IMR-90 (cell line): ENCODE measurements at regions not wholly inside any gene's neighbourhood (a gene's known extent, or its start where the extent isn't known, plus 50 kb on each side); places are given as distances from the start of the nearest gene placed in this dataset.

Experiments used
- ATAC-seq: fragments of 200-7000 bp; cut with Tn5 transposase; 2 replicates; pipeline ENCODE4 v1.9.1; 2020; ENCODE audit warnings: low read depth, mild to moderate bottlenecking, moderate library complexity
- BruUV-seq: library from RNA; stranded (reverse); fragments of 400-500 nt; replicated peaks from 2 replicates; lab custom pipeline; 2021; lab: Mats Ljungman, UMichigan
- CTCF ChIA-PET: fragments of 300-600 bp; formaldehyde crosslinking; extraction: SDS; loops from one replicate; lab custom pipeline; 2021; ENCODE audit warnings: antibody characterized with exemption; lab: Yijun Ruan, JAX
- POLR2A ChIA-PET: fragments of 300-600 bp; sonication (Branson Sonifier 250); formaldehyde crosslinking; loops from one replicate; lab custom pipeline; 2022; ENCODE audit warnings: antibody characterized with exemption; ENCODE audit not compliant: unreplicated experiment; lab: Charles Lee
- DNase-seq: peaks from one replicate; pipeline ENCODE4 v3.0.0; 2013
- H2AFZ ChIP-seq: replicated peaks from 2 replicates; pipeline ENCODE3; 2013; ENCODE audit warnings: low read length, mild to moderate bottlenecking; ENCODE audit not compliant: poor library complexity
- H2AK5ac ChIP-seq: 2 replicates; pipeline ENCODE4 v1.6.1; 2013; ENCODE audit warnings: low read depth, low read length, inconsistent platforms
- H2AK9ac ChIP-seq: replicated peaks from 2 replicates; pipeline ENCODE3; 2013; ENCODE audit warnings: mild to moderate bottlenecking, low read depth, low read length, moderate library complexity; ENCODE audit not compliant: poor library complexity
- H2BK120ac ChIP-seq: 2 replicates; pipeline ENCODE4 v1.6.1; 2013; ENCODE audit warnings: low read depth, low read length, inconsistent platforms
- H2BK15ac ChIP-seq: 3 replicates; pipeline ENCODE4 v1.6.1; 2013; ENCODE audit warnings: low read depth, low read length, inconsistent platforms
- H2BK20ac ChIP-seq: 2 replicates; pipeline ENCODE4 v1.6.1; 2013; ENCODE audit warnings: low read depth, mild to moderate bottlenecking, inconsistent platforms, low read length, moderate library complexity
- H2BK5ac ChIP-seq: 2 replicates; pipeline ENCODE4 v1.6.1; 2013; ENCODE audit warnings: mild to moderate bottlenecking, low read depth, low read length, inconsistent platforms; ENCODE audit not compliant: poor library complexity, severe bottlenecking
- H3K14ac ChIP-seq: replicated peaks from 2 replicates; pipeline ENCODE4 v1.6.1; 2013; ENCODE audit warnings: low read depth, low read length, inconsistent platforms
- H3K18ac ChIP-seq: 2 replicates; pipeline ENCODE4 v1.6.1; 2013; ENCODE audit warnings: low read depth, low read length, control low read depth
- H3K23ac ChIP-seq: 2 replicates; pipeline ENCODE4 v1.6.1; 2013; ENCODE audit warnings: low read depth, low read length, inconsistent platforms
- H3K27ac ChIP-seq: 2 replicates; pipeline ENCODE4 v1.5.1; 2013; ENCODE audit warnings: mild to moderate bottlenecking, control low read depth, low read length; ENCODE audit not compliant: insufficient read depth
- H3K27me3 ChIP-seq: 2 replicates; pipeline ENCODE4 v1.6.1; 2013; ENCODE audit warnings: low read length; ENCODE audit not compliant: control insufficient read depth, insufficient read depth
- H3K36me3 ChIP-seq: 2 replicates; pipeline ENCODE4 v1.6.1; 2013; ENCODE audit warnings: low read length, mixed read lengths; ENCODE audit not compliant: control insufficient read depth, insufficient read depth
- H3K4ac ChIP-seq: 2 replicates; pipeline ENCODE4 v1.6.1; 2013; ENCODE audit warnings: low read depth, low read length, inconsistent platforms
- H3K4me1 ChIP-seq: 2 replicates; pipeline ENCODE4 v1.6.1; 2013; ENCODE audit warnings: low read length, mixed read lengths; ENCODE audit not compliant: control insufficient read depth, insufficient read depth
- H3K4me2 ChIP-seq: 2 replicates; pipeline ENCODE4 v1.6.1; 2013; ENCODE audit warnings: low read depth, mild to moderate bottlenecking, control low read depth, low read length, moderate library complexity
- H3K4me3 ChIP-seq: 2 replicates; pipeline ENCODE4 v1.5.1; 2013; ENCODE audit warnings: low read depth, mild to moderate bottlenecking, control low read depth, low read length, moderate library complexity; ENCODE audit not compliant: insufficient read depth
- H3K56ac ChIP-seq: 2 replicates; pipeline ENCODE4 v1.6.1; 2013; ENCODE audit warnings: low read length, inconsistent platforms; ENCODE audit not compliant: insufficient read depth; ENCODE audit errors: extremely low read depth
- H3K79me1 ChIP-seq, 2 experiments: 2 replicates each; pipeline ENCODE4 v1.6.1; 2013; ENCODE audit warnings: low read length in 2 of 2, inconsistent platforms in 1 of 2, low read depth in 1 of 2
- H3K9ac ChIP-seq: 2 replicates; pipeline ENCODE4 v1.6.1; 2013; ENCODE audit warnings: low read depth, low read length, control low read depth
- H3K9me1 ChIP-seq: 2 replicates; pipeline ENCODE4 v1.6.1; 2013; ENCODE audit warnings: low read length, inconsistent platforms; ENCODE audit not compliant: insufficient read depth
- H3K9me3 ChIP-seq: 2 replicates; pipeline ENCODE4 v1.6.1; 2013; ENCODE audit warnings: low read length; ENCODE audit not compliant: control insufficient read depth, insufficient read depth
- H4K20me1 ChIP-seq: 2 replicates; pipeline ENCODE4 v1.6.1; 2013; ENCODE audit warnings: low read length, inconsistent platforms; ENCODE audit not compliant: insufficient read depth
- H4K5ac ChIP-seq: 2 replicates; pipeline ENCODE4 v1.6.1; 2013; ENCODE audit warnings: mild to moderate bottlenecking, low read depth, low read length, control low read depth
- H4K8ac ChIP-seq, 2 experiments: 2 replicates each; pipeline ENCODE4 v1.6.1; 2013; ENCODE audit warnings: low read depth in 2 of 2, low read length in 2 of 2, control low read depth in 1 of 2, inconsistent platforms in 1 of 2
- H4K91ac ChIP-seq: 2 replicates; pipeline ENCODE4 v1.6.1; 2013; ENCODE audit warnings: low read depth, low read length, inconsistent platforms; ENCODE audit not compliant: insufficient read depth
- BHLHE40 ChIP-seq: fragments of 150-350 bp; IDR thresholded peaks from 2 replicates; pipeline ENCODE4 v1.6.1; 2016; ENCODE audit warnings: mild to moderate bottlenecking, low read depth, low read length
- CEBPB ChIP-seq: IDR thresholded peaks from 2 replicates; pipeline ENCODE4 v1.6.1; 2012; ENCODE audit warnings: low read depth, low read length, improper control_type of control experiment
- CHD1 ChIP-seq: IDR thresholded peaks from 2 replicates; pipeline ENCODE4 v1.6.1; 2012; ENCODE audit warnings: low read depth, low read length, improper control_type of control experiment
- FOS ChIP-seq: fragments of 150-350 bp; IDR thresholded peaks from 2 replicates; pipeline ENCODE4 v1.6.1; 2016; ENCODE audit warnings: low read depth, low read length
- MAFK ChIP-seq: IDR thresholded peaks from 2 replicates; pipeline ENCODE4 v1.6.1; 2012; ENCODE audit warnings: low read depth, low read length, improper control_type of control experiment
- MAZ ChIP-seq: IDR thresholded peaks from 2 replicates; pipeline ENCODE4 v1.6.1; 2012; ENCODE audit warnings: low read depth, mild to moderate bottlenecking, low read length, improper control_type of control experiment, moderate library complexity, borderline replicate concordance
- MXI1 ChIP-seq: IDR thresholded peaks from 2 replicates; pipeline ENCODE4 v1.6.1; 2012; ENCODE audit warnings: low read depth, mild to moderate bottlenecking, low read length, moderate library complexity, borderline replicate concordance
- NFE2L2 ChIP-seq: fragments of 150-350 bp; IDR thresholded peaks from 2 replicates; pipeline ENCODE4 v1.6.1; 2016; ENCODE audit warnings: low read depth, mild to moderate bottlenecking, low read length
- POLR2A ChIP-seq: IDR thresholded peaks from 2 replicates; pipeline ENCODE4 v1.6.1; 2012; ENCODE audit warnings: mild to moderate bottlenecking, low read depth, low read length
- RAD21 ChIP-seq: IDR thresholded peaks from 2 replicates; pipeline ENCODE4 v1.6.1; 2012; ENCODE audit warnings: low read length, improper control_type of control experiment
- RCOR1 ChIP-seq: IDR thresholded peaks from 2 replicates; pipeline ENCODE4 v1.6.1; 2012; ENCODE audit warnings: mild to moderate bottlenecking, low read length, improper control_type of control experiment; ENCODE audit not compliant: insufficient replicate concordance
- RFX5 ChIP-seq: IDR thresholded peaks from 2 replicates; pipeline ENCODE4 v1.8.0; 2012; ENCODE audit warnings: low read depth, mild to moderate bottlenecking, low read length, moderate library complexity
- SMC3 ChIP-seq: fragments of 150-350 bp; IDR thresholded peaks from 2 replicates; pipeline ENCODE4 v1.6.1; 2016; ENCODE audit warnings: low read depth, mild to moderate bottlenecking, antibody characterized with exemption, low read length, moderate library complexity
- WGBS, 2 experiments: methylation state at CpG; one replicate each; pipeline versions ENCODE4 v1.1.5 to v1.1.7; 2013; ENCODE audit warnings: missing lambda C conversion rate in 2 of 2; ENCODE audit not compliant: insufficient read length in 1 of 2; ENCODE audit errors: extremely low coverage in 2 of 2; 5-methylcytosine and 5-hydroxymethylcytosine counted together
- dilution Hi-C: fragments of 300-500 bp; cut with HindIII; formaldehyde crosslinking; loops from one replicate; pipeline ENCODE4 v1.14.3; 2018; ENCODE audit warnings: low sequenced_read_pairs; ENCODE audit not compliant: unreplicated experiment
- in situ Hi-C: fragments of 300-500 bp; cut with MboI; formaldehyde crosslinking; loops from 3 replicates; pipeline ENCODE4 v1.14.3; 2019; ENCODE audit warnings: low sequenced_read_pairs, inconsistent platforms, mixed read lengths
- intact Hi-C: fragments of 100-400 bp; cut with micrococcal nuclease; formaldehyde crosslinking; loops from 2 replicates; pipeline ENCODE4 v1.10.0; 2022
- TF ChIP-seq, protein P1 (sequence below): conservative IDR thresholded peaks from 2 replicates; pipeline ENCODE4 v1.5.1; 2012; ENCODE audit warnings: mild to moderate bottlenecking, low read depth, low read length, improper control_type of control experiment
- TF ChIP-seq, protein P2 (sequence below): fragments of 150-350 bp; IDR thresholded peaks from 2 replicates; pipeline ENCODE4 v1.6.1; 2017; ENCODE audit warnings: mild to moderate bottlenecking, antibody characterized with exemption, low read length, low read depth
- TF ChIP-seq, protein P3 (sequence below): fragments of 150-350 bp; IDR thresholded peaks from 2 replicates; pipeline ENCODE4 v1.6.1; 2016; ENCODE audit warnings: low read depth, mild to moderate bottlenecking, low read length, moderate library complexity, borderline replicate concordance

DNA sequence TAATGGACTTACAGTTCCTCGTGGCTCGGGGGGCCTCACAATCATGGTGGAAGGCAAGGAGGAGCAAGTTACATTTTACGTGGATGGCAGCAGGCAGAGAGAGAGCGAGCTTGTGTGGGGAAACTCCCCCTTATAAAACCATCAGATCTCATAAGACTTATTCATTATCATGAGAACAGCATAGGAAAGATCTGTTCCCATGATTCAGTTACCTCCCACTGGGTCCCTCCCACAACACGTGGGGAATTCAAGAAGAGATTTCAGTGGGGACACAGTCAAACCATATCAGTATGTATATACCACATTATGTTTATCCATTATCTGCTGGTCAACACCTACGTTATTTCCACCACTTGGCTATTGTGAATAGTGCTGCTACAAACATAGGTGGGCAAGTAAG, 352.3 kb upstream of the B3GALT2 start:
- Histone ChIP-seq H3K79me1 (no peaks in the 10 kb centered on the region), H3K36me3 (no peaks in the 10 kb centered on the region), H2AK5ac (no peak overlapping the region), H4K5ac (no peak overlapping the region), H2BK15ac (no peak overlapping the region), H2BK5ac (no peak overlapping the region), H4K20me1 (no peaks in the 10 kb centered on the region), H3K18ac (no peak overlapping the region), H2BK20ac (no peak overlapping the region), H3K23ac (no peak overlapping the region), H3K4ac (no peak overlapping the region), H3K4me1 (no peaks in the 10 kb centered on the region), H3K27ac (no peak overlapping the region), H4K91ac (no peak overlapping the region), H2AFZ (no peak overlapping the region), H3K4me2 (no peak overlapping the region), H3K9me3 (no peaks in the 10 kb centered on the region), H2AK9ac (no peak overlapping the region), H3K4me3 (no peak overlapping the region), H3K9ac (no peak overlapping the region), H4K8ac (no peak overlapping the region), H3K9me1 (no peaks in the 10 kb centered on the region), H2BK120ac (no peak overlapping the region), H3K27me3 (no peaks in the 10 kb centered on the region), H3K14ac (no peak overlapping the region), H3K56ac (no peak overlapping the region)
- TF ChIP-seq RAD21 (no peak), CEBPB (no peak), MXI1 (no peak), POLR2A (no peak), SMC3 (no peak), RCOR1 (no peak), NFE2L2 (no peak), MAZ (no peak), MAFK (no peak), CHD1 (no peak), BHLHE40 (no peak), RFX5 (no peak), FOS (no peak)
- TF ChIP-seq, protein P1, sequence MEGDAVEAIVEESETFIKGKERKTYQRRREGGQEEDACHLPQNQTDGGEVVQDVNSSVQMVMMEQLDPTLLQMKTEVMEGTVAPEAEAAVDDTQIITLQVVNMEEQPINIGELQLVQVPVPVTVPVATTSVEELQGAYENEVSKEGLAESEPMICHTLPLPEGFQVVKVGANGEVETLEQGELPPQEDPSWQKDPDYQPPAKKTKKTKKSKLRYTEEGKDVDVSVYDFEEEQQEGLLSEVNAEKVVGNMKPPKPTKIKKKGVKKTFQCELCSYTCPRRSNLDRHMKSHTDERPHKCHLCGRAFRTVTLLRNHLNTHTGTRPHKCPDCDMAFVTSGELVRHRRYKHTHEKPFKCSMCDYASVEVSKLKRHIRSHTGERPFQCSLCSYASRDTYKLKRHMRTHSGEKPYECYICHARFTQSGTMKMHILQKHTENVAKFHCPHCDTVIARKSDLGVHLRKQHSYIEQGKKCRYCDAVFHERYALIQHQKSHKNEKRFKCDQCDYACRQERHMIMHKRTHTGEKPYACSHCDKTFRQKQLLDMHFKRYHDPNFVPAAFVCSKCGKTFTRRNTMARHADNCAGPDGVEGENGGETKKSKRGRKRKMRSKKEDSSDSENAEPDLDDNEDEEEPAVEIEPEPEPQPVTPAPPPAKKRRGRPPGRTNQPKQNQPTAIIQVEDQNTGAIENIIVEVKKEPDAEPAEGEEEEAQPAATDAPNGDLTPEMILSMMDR: no peak
- TF ChIP-seq, protein P2, sequence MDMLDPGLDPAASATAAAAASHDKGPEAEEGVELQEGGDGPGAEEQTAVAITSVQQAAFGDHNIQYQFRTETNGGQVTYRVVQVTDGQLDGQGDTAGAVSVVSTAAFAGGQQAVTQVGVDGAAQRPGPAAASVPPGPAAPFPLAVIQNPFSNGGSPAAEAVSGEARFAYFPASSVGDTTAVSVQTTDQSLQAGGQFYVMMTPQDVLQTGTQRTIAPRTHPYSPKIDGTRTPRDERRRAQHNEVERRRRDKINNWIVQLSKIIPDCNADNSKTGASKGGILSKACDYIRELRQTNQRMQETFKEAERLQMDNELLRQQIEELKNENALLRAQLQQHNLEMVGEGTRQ: no peak
- TF ChIP-seq, protein P3, sequence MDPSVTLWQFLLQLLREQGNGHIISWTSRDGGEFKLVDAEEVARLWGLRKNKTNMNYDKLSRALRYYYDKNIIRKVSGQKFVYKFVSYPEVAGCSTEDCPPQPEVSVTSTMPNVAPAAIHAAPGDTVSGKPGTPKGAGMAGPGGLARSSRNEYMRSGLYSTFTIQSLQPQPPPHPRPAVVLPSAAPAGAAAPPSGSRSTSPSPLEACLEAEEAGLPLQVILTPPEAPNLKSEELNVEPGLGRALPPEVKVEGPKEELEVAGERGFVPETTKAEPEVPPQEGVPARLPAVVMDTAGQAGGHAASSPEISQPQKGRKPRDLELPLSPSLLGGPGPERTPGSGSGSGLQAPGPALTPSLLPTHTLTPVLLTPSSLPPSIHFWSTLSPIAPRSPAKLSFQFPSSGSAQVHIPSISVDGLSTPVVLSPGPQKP: no peak
- no CpG with 5 or more reads among the region's 6 CpGs for WGBS, 2 experiments
- no peak for DNase-seq
- POLR2A ChIA-PET: no interaction called here
- in situ Hi-C loops: no loop called here
- CTCF ChIA-PET: no interaction called here
- ATAC-seq: no peak
- BruUV-seq: no TSS peak
- intact Hi-C loops: no loop called here
- dilution Hi-C loops: no loop called here
